ENCODE measurements at regions not wholly inside any gene's neighbourhood (a gene's known extent, or its start where the extent isn't known, plus 50 kb on each side); places are given as distances from the start of the nearest gene placed in this dataset.
"Not testable (repeated sequence)": the region's sequence is repeated elsewhere in the genome, so short reads cannot be mapped to it uniquely, and the experiment has no call there.

- Histone ChIP-seq H3K9me3 (no peaks in the 10 kb centered on the region), H3K4me3 (no peak overlapping the region), H3K27ac (replicated peaks in 1 of 4) (no peak overlapping the region), H3K36me3 (no peaks in the 10 kb centered on the region), H3K27me3 (no peaks in the 10 kb centered on the region), H3K4me1 (peaks cover 0 to 9% (median 8%) of the 10 kb centered on the region in 4 donors)
- no peak for DNase-seq (ENCODE audit: extremely low spot score)
- no peak for TF ChIP-seq EP300 (IDR thresholded peaks at IDR 0.05)
- TF ChIP-seq POLR2A (IDR thresholded peaks at IDR 0.05; ENCODE audit: low read depth), result no peak
- TF ChIP-seq CTCF (IDR thresholded peaks at IDR 0.05), result no peak
- no peak for TF ChIP-seq POLR2AphosphoS5 (IDR thresholded peaks at IDR 0.05)
- 96% methylated on average over 1 of the region's 1 CpG for WGBS
- intact Hi-C loops (cut with DNase I), result no loop called here
Measured at GRCh38 chr1:56250809-56251208, 328.6 kb downstream of the PLPP3 start.

GRCh38 chr1:56249234-56249633, 330.1 kb downstream of the PLPP3 start:
- Histone ChIP-seq H3K27me3 (no peaks in the 10 kb centered on the region), H3K27ac (replicated peaks in 1 of 4) (no peak overlapping the region), H3K4me1 (no peaks in the 10 kb centered on the region), H3K9me3 (no peaks in the 10 kb centered on the region), H3K36me3 (no peaks in the 10 kb centered on the region), H3K4me3 (no peak overlapping the region)
- no peak for DNase-seq (ENCODE audit: extremely low spot score)
- TF ChIP-seq CTCF (IDR thresholded peaks at IDR 0.05), result no peak
- TF ChIP-seq EP300 (IDR thresholded peaks at IDR 0.05), result no peak
- no peak for TF ChIP-seq POLR2A (IDR thresholded peaks at IDR 0.05; ENCODE audit: low read depth)
- WGBS, result 74% methylated on average over 2 of the region's 2 CpGs
- intact Hi-C loops (cut with DNase I), result no loop called here

- H3K4me1 ChIP-seq, result no peaks in the 10 kb centered on the region
- no peak overlapping the region for H3K27ac ChIP-seq (replicated peaks in 1 of 4)
- no peak for DNase-seq (ENCODE audit: extremely low spot score)
- no peak overlapping the region for H3K4me3 ChIP-seq
- H3K27me3 ChIP-seq, result no peaks in the 10 kb centered on the region
- H3K36me3 ChIP-seq, result no peaks in the 10 kb centered on the region
- 100% methylated on average over 1 of the region's 1 CpG for WGBS
- H3K9me3 ChIP-seq, result no peaks in the 10 kb centered on the region
- TF ChIP-seq EP300 (IDR thresholded peaks at IDR 0.05) (no peak), CTCF (IDR thresholded peaks at IDR 0.05) (no peak), POLR2A (IDR thresholded peaks at IDR 0.05; ENCODE audit: low read depth) (no peak), POLR2AphosphoS5 (IDR thresholded peaks at IDR 0.05) (no peak)
- intact Hi-C loops (cut with DNase I), result no loop called here
Measured at GRCh38 chr1:56248138-56248537, 331.2 kb downstream of the PLPP3 start.

GRCh38 chr1:56246726-56247125, 332.6 kb downstream of the PLPP3 start:
- DNase-seq (ENCODE audit: extremely low spot score); intact Hi-C loops (cut with DNase I); H3K36me3 ChIP-seq; H3K9me3 ChIP-seq; H3K27ac ChIP-seq (replicated peaks in 1 of 4); H3K4me3 ChIP-seq; H3K4me1 ChIP-seq; H3K27me3 ChIP-seq: not testable (repeated sequence)
- WGBS, result 95% methylated on average over 2 of the region's 2 CpGs

- TF ChIP-seq POLR2A (IDR thresholded peaks at IDR 0.05; ENCODE audit: low read depth) (no peak), EP300 (IDR thresholded peaks at IDR 0.05) (no peak), POLR2AphosphoS5 (IDR thresholded peaks at IDR 0.05) (no peak), CTCF (IDR thresholded peaks at IDR 0.05) (no peak)
- WGBS, result 0% methylated on average over 1 of the region's 1 CpG
- H3K9me3 ChIP-seq, result peaks cover 0 to 11% (median 7%) of the 10 kb centered on the region in 4 donors
- H3K4me3 ChIP-seq, result no peak overlapping the region
- H3K27ac ChIP-seq (replicated peaks in 1 of 4), result no peak overlapping the region
- no peak for DNase-seq (ENCODE audit: extremely low spot score)
- H3K36me3 ChIP-seq, result no peaks in the 10 kb centered on the region
- H3K27me3 ChIP-seq, result no peaks in the 10 kb centered on the region
- intact Hi-C loops (cut with DNase I), result no loop called here
- H3K4me1 ChIP-seq, result no peaks in the 10 kb centered on the region
Measured at GRCh38 chr1:56240400-56240799, 339.0 kb downstream of the PLPP3 start.
